Transverse colon (tissue), 3 donors: ENCODE measurements at regions not wholly inside any gene's neighbourhood (a gene's known extent, or its start where the extent isn't known, plus 50 kb on each side); places are given as distances from the start of the nearest gene placed in this dataset.

Experiments
- EP300 ChIP-seq: sonication (generic); formaldehyde crosslinking; IDR thresholded peaks from one replicate; pipeline ENCODE4 v1.6.1; 2017; ENCODE audit warnings: antibody characterized with exemption, low read depth
- TF ChIP-seq, protein P1 (sequence below), 5 experiments: fragments of 200-600 bp in 3 of 5; fragments of 450-650 bp in 2 of 5; sonication (generic) in 3 of 5; IDR thresholded peaks; 1 replicate in 2 of 5; 2 replicates in 3 of 5; pipeline ENCODE4 v1.5.1; 2016 to 2017; ENCODE audit warnings: antibody characterized with exemption in 5 of 5, inconsistent platforms in 3 of 5, mild to moderate bottlenecking in 2 of 5, moderate library complexity in 1 of 5

DNA sequence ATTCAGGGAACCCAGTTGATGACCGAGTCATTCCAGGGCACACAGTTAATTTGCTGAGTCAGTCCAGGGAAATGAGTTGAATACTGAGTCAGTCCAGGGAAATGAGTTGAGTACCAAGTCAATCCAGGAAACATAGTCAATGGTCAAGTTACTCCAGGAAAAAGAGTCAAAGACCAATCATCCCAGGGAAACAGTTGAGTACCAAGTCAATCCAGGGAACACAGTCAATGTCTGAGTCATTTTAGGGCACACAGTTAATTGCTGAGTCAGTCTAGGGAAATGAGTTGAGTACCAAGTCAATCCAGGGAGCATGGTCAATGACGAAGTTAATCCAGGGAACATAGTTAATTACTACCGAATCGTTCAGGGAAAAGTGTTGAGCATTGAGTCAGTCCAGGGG lies 754.4 kb downstream of the NLGN4X start:
- TF ChIP-seq, protein P1, sequence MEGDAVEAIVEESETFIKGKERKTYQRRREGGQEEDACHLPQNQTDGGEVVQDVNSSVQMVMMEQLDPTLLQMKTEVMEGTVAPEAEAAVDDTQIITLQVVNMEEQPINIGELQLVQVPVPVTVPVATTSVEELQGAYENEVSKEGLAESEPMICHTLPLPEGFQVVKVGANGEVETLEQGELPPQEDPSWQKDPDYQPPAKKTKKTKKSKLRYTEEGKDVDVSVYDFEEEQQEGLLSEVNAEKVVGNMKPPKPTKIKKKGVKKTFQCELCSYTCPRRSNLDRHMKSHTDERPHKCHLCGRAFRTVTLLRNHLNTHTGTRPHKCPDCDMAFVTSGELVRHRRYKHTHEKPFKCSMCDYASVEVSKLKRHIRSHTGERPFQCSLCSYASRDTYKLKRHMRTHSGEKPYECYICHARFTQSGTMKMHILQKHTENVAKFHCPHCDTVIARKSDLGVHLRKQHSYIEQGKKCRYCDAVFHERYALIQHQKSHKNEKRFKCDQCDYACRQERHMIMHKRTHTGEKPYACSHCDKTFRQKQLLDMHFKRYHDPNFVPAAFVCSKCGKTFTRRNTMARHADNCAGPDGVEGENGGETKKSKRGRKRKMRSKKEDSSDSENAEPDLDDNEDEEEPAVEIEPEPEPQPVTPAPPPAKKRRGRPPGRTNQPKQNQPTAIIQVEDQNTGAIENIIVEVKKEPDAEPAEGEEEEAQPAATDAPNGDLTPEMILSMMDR (IDR thresholded peaks at IDR 0.05), result no peak
- no peak for TF ChIP-seq EP300
